ENCODE measurements at regions not wholly inside any gene's neighbourhood (a gene's known extent, or its start where the extent isn't known, plus 50 kb on each side); places are given as distances from the start of the nearest gene placed in this dataset.

GRCh38 chr5:12384005-12384404, 479.8 kb upstream of the CTNND2 start:
- TF ChIP-seq GABPA (IDR thresholded peaks at IDR 0.05; ENCODE audit: low read depth) (no peak), REST (IDR thresholded peaks at IDR 0.05; ENCODE audit: insufficient replicate concordance, low read depth) (no peak), CTCF (IDR thresholded peaks at IDR 0.05; ENCODE audit: insufficient read depth, low read length) (no peak), POLR2AphosphoS5 (IDR thresholded peaks at IDR 0.05; ENCODE audit: low read depth) (no peak), SPI1 (IDR thresholded peaks at IDR 0.05; ENCODE audit: borderline replicate concordance, low read depth) (no peak)
